GM23338 (cell line): ENCODE measurements at regions not wholly inside any gene's neighbourhood (a gene's known extent, or its start where the extent isn't known, plus 50 kb on each side); places are given as distances from the start of the nearest gene placed in this dataset.

Experiments used
- ATAC-seq: fragments of 200-7000 bp; cut with Tn5 transposase; 3 replicates; pipeline ENCODE4 v1.9.1; 2020
- DNase-seq: peaks from one replicate; pipeline ENCODE4 v3.0.0-alpha.2; 2015; ENCODE audit warnings: low spot score
- H2AFZ ChIP-seq: fragments of 200-600 bp; sonication (generic); 2 replicates; pipeline ENCODE4 v1.8.0; 2016; ENCODE audit warnings: antibody characterized with exemption, mild to moderate bottlenecking, moderate library complexity
- H3F3A ChIP-seq: fragments of 200-600 bp; sonication (generic); replicated peaks from 2 replicates; pipeline ENCODE4 v1.8.0; 2017; ENCODE audit warnings: antibody characterized with exemption, mixed run types, low read depth
- H3K27ac ChIP-seq: fragments of 200-600 bp; sonication (generic); 2 replicates; pipeline ENCODE4 v1.6.1; 2016; ENCODE audit warnings: low read depth
- H3K27me3 ChIP-seq: fragments of 200-600 bp; sonication (generic); 2 replicates; pipeline ENCODE4 v1.8.0; 2016; ENCODE audit warnings: mild to moderate bottlenecking, mixed run types, moderate library complexity; ENCODE audit not compliant: insufficient read depth
- H3K36me3 ChIP-seq: fragments of 200-600 bp; sonication (generic); 2 replicates; pipeline ENCODE4 v1.8.0; 2016; ENCODE audit warnings: mild to moderate bottlenecking; ENCODE audit not compliant: insufficient read depth
- H3K4me1 ChIP-seq: fragments of 200-600 bp; sonication (generic); 2 replicates; pipeline ENCODE4 v1.8.0; 2016; ENCODE audit warnings: mild to moderate bottlenecking, moderate library complexity; ENCODE audit not compliant: insufficient read depth
- H3K4me2 ChIP-seq: fragments of 200-600 bp; sonication (generic); 2 replicates; pipeline ENCODE4 v1.7.1; 2017; ENCODE audit warnings: mixed run types
- H3K4me3 ChIP-seq: fragments of 200-600 bp; sonication (generic); 2 replicates; pipeline ENCODE4 v1.6.1; 2016; ENCODE audit warnings: mixed run types
- H3K79me2 ChIP-seq: fragments of 200-600 bp; sonication (generic); replicated peaks from 2 replicates; pipeline ENCODE4 v1.8.0; 2017; ENCODE audit warnings: mild to moderate bottlenecking; ENCODE audit not compliant: insufficient read depth
- H3K9me2 ChIP-seq: fragments of 200-600 bp; sonication (generic); 2 replicates; pipeline ENCODE4 v1.8.0; 2017; ENCODE audit not compliant: insufficient read depth
- H4K20me1 ChIP-seq: fragments of 200-600 bp; sonication (generic); replicated peaks from 2 replicates; pipeline ENCODE4 v1.8.0; 2017; ENCODE audit warnings: mild to moderate bottlenecking; ENCODE audit not compliant: insufficient read depth
- H3K27ac Mint-ChIP-seq: 2 replicates; pipeline ENCODE4 v1.8.0; 2020; ENCODE audit warnings: inconsistent platforms, mild to moderate bottlenecking, moderate library complexity, mixed read lengths
- H3K27me3 Mint-ChIP-seq: 3 replicates; pipeline ENCODE4 v1.8.0; 2022; ENCODE audit warnings: low read depth, mild to moderate bottlenecking, moderate library complexity, mixed read lengths, inconsistent platforms; ENCODE audit not compliant: insufficient read depth, poor library complexity
- H3K36me3 Mint-ChIP-seq: 3 replicates; pipeline ENCODE4 v1.8.0; 2021; ENCODE audit warnings: low read depth, mild to moderate bottlenecking, inconsistent platforms, moderate library complexity, mixed read lengths
- H3K4me1 Mint-ChIP-seq: 3 replicates; pipeline ENCODE4 v1.8.0; 2020; ENCODE audit warnings: mild to moderate bottlenecking, inconsistent platforms, mixed read lengths
- H3K4me3 Mint-ChIP-seq: 3 replicates; pipeline ENCODE4 v1.8.0; 2021; ENCODE audit warnings: moderate library complexity, mild to moderate bottlenecking, inconsistent platforms, mixed read lengths
- H3K9me3 Mint-ChIP-seq: 3 replicates; pipeline ENCODE4 v1.8.0; 2020; ENCODE audit warnings: moderate library complexity, mild to moderate bottlenecking, inconsistent platforms, mixed read lengths
- CREB1 ChIP-seq: fragments of 250-450 bp; sonication (Bioruptor Pico); IDR thresholded peaks from 2 replicates; pipeline ENCODE4 v1.5.0; 2020; ENCODE audit warnings: low read depth, mild to moderate bottlenecking, moderate library complexity
- EZH2phosphoT487 ChIP-seq: fragments of 200-600 bp; sonication (generic); IDR thresholded peaks from one replicate; pipeline ENCODE4 v1.8.1; 2018; ENCODE audit warnings: antibody characterized with exemption; ENCODE audit not compliant: unreplicated experiment
- TF ChIP-seq, protein P1 (sequence below): IDR thresholded peaks from one replicate; pipeline ENCODE4 v1.6.1; 2018; ENCODE audit warnings: antibody characterized with exemption; ENCODE audit not compliant: unreplicated experiment
- TF ChIP-seq, protein P2 (sequence below), 2 experiments: fragments of 200-600 bp in 1 of 2; sonication (generic) in 1 of 2; conservative IDR thresholded peaks; 2 replicates each; pipeline versions ENCODE4 v1.5.1 to v1.6.1; 2016 to 2017; ENCODE audit warnings: antibody characterized with exemption in 2 of 2, low read depth in 2 of 2, mild to moderate bottlenecking in 2 of 2, moderate library complexity in 1 of 2

DNA sequence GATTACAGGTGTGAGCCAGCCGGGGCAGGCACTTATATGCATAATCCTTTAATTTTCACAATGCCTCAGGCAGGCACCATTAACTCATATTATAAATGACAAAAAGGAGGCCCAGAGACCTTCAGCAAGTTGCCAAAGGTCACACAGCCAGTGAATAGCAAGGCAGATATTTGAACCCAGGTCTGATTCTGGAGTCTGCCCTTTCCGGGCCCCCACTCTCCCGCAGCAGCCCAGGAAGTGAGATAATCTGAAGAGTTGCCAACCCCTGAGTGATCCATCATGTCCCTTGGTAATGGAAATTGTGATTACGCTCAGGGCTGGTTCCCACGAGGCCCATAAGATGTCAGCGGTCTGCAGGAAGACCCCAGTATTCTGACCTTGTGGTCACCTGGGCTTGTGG, 95.3 kb upstream of the MED13L start (continued):
- TF ChIP-seq, protein P1, sequence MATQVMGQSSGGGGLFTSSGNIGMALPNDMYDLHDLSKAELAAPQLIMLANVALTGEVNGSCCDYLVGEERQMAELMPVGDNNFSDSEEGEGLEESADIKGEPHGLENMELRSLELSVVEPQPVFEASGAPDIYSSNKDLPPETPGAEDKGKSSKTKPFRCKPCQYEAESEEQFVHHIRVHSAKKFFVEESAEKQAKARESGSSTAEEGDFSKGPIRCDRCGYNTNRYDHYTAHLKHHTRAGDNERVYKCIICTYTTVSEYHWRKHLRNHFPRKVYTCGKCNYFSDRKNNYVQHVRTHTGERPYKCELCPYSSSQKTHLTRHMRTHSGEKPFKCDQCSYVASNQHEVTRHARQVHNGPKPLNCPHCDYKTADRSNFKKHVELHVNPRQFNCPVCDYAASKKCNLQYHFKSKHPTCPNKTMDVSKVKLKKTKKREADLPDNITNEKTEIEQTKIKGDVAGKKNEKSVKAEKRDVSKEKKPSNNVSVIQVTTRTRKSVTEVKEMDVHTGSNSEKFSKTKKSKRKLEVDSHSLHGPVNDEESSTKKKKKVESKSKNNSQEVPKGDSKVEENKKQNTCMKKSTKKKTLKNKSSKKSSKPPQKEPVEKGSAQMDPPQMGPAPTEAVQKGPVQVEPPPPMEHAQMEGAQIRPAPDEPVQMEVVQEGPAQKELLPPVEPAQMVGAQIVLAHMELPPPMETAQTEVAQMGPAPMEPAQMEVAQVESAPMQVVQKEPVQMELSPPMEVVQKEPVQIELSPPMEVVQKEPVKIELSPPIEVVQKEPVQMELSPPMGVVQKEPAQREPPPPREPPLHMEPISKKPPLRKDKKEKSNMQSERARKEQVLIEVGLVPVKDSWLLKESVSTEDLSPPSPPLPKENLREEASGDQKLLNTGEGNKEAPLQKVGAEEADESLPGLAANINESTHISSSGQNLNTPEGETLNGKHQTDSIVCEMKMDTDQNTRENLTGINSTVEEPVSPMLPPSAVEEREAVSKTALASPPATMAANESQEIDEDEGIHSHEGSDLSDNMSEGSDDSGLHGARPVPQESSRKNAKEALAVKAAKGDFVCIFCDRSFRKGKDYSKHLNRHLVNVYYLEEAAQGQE, result no peak
- TF ChIP-seq CREB1 (CRISPR knock-in tag) (no peak), EZH2phosphoT487 (no peak)

DNA sequence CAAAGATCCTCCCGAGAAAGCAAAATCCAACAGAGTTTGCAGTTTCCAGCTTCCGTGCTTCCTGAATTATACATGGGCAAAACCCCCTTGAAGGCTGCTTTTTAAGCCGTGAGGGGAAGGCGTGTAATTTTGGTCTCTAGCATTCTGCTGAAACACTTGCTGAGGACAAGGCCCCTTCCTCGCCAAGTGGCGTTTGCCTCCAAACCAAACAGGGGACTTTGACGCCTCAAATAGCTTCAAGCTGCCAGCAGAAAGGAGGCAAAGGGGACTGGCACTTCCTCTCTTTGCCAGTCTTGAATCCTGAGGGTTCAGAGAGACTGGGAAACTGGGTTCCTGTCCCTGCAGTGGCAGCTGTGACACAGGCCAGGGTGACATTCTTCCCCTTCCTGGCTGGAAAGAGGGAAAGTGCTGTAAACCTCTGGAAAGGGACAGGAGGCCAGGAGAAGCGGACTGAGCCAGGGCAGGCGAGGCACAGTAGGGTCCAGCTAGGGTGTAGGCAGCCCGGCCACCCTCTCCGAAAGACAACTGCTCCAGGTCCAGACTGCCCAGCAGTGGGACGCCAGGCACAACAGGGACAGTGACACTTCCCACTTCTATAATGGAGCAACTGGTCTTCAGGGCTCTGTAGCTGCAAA, 96.2 kb upstream of the MED13L start:
- Mint-ChIP-seq H3K27me3 (peaks cover 17% of the 10 kb centered on the region), H3K4me1 (peaks cover 33% of the 10 kb centered on the region), H3K27ac (no peak overlapping the region), H3K36me3 (no peaks in the 10 kb centered on the region), H3K9me3 (peaks cover 7% of the 10 kb centered on the region; the same call in 2 of the 3 replicates), H3K4me3 (no peak overlapping the region)
- TF ChIP-seq CREB1 (CRISPR knock-in tag), result no peak
- TF ChIP-seq, protein P2, sequence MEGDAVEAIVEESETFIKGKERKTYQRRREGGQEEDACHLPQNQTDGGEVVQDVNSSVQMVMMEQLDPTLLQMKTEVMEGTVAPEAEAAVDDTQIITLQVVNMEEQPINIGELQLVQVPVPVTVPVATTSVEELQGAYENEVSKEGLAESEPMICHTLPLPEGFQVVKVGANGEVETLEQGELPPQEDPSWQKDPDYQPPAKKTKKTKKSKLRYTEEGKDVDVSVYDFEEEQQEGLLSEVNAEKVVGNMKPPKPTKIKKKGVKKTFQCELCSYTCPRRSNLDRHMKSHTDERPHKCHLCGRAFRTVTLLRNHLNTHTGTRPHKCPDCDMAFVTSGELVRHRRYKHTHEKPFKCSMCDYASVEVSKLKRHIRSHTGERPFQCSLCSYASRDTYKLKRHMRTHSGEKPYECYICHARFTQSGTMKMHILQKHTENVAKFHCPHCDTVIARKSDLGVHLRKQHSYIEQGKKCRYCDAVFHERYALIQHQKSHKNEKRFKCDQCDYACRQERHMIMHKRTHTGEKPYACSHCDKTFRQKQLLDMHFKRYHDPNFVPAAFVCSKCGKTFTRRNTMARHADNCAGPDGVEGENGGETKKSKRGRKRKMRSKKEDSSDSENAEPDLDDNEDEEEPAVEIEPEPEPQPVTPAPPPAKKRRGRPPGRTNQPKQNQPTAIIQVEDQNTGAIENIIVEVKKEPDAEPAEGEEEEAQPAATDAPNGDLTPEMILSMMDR (conservative IDR thresholded peaks at IDR 0.05; ENCODE audit: low read depth in 2 of 2), result no peak
- TF ChIP-seq, protein P1, result no peak
- DNase-seq (no peak), ATAC-seq (no peak)
- peak overlapping the region; percentile 74; the same call in 1 of the 2 replicates for H2AFZ ChIP-seq
- no peaks in the 10 kb centered on the region for H4K20me1 ChIP-seq
- H3K27me3 ChIP-seq, result no peaks in the 10 kb centered on the region
- H3K36me3 ChIP-seq, result no peaks in the 10 kb centered on the region
- H3K4me3 ChIP-seq, result no peak overlapping the region
- H3F3A ChIP-seq, result peaks cover 14% of the 10 kb centered on the region
- no peaks in the 10 kb centered on the region for H3K79me2 ChIP-seq
- no peaks in the 10 kb centered on the region for H3K9me2 ChIP-seq
- peaks cover 7% of the 10 kb centered on the region; the same call in 1 of the 2 replicates for H3K4me1 ChIP-seq
- H3K4me2 ChIP-seq, result no peak overlapping the region
- H3K27ac ChIP-seq, result no peak overlapping the region
